ENCODE measurements at regions not wholly inside any gene's neighbourhood (a gene's known extent, or its start where the extent isn't known, plus 50 kb on each side); places are given as distances from the start of the nearest gene placed in this dataset.
"Not testable (repeated sequence)": the region's sequence is repeated elsewhere in the genome, so short reads cannot be mapped to it uniquely, and the experiment has no call there.

GRCh38 chr11:87518266-87518665, 480.5 kb downstream of the TMEM135 start:
- WGBS, result 50% methylated on average over 1 of the region's 1 CpG
- H3K27ac ChIP-seq (ENCODE audit: low read depth in 1 of 2, low read length in 2 of 2), result no peak overlapping the region
- no peaks in the 10 kb centered on the region for H3K36me3 ChIP-seq (ENCODE audit: control insufficient read depth in 4 of 4, insufficient read depth in 3 of 4, low read depth in 1 of 4, low read length in 3 of 4)
- no peak overlapping the region for H3K9ac ChIP-seq (ENCODE audit: low read depth in 1 of 2, low read length in 2 of 2)
- DNase-seq (ENCODE audit: low spot score), result no peak
- H3K4me3 ChIP-seq (ENCODE audit: low read depth in 1 of 3, low read length in 3 of 3), result no peak overlapping the region
- H3K27me3 ChIP-seq (ENCODE audit: control insufficient read depth in 4 of 4, insufficient read depth in 4 of 4, low read length in 3 of 4), result no peaks in the 10 kb centered on the region
- peaks cover 0 to under 1% (median 0%) of the 10 kb centered on the region in 4 donors for H3K9me3 ChIP-seq (ENCODE audit: control insufficient read depth in 4 of 4, low read length in 3 of 4)
- H3K4me1 ChIP-seq (ENCODE audit: control insufficient read depth in 4 of 4, insufficient read depth in 4 of 4, low read length in 3 of 4), result no peaks in the 10 kb centered on the region
- TF ChIP-seq NR2F2 (IDR thresholded peaks at IDR 0.05), result no peak
- no peak for TF ChIP-seq YY1 (IDR thresholded peaks at IDR 0.05)
- no peak for TF ChIP-seq HNF4G (IDR thresholded peaks at IDR 0.05)
- no peak for TF ChIP-seq SP1 (IDR thresholded peaks at IDR 0.05)

DNA sequence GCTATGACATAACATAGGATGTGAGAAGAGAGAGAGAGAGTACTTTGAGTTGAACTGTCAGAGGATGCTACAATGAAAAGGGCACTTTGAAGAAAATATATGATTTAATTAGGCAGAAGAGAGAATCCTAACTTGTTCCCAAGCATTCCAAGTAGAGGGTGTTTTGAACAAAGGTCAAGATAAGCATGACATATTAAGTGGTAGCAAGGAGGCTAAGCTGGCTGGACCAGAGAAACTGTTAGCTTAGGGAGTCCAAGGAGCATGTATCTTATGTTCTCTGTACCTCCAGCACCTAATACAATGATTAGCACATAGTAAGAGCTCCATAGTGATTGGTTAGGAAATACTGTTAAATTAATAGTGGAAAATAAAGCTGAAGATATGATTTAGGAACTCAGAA, 479.6 kb downstream of the TMEM135 start:
- H3K9me3 ChIP-seq (ENCODE audit: control insufficient read depth in 4 of 4, low read length in 3 of 4), result no peaks in the 10 kb centered on the region
- no peaks in the 10 kb centered on the region for H3K4me1 ChIP-seq (ENCODE audit: control insufficient read depth in 4 of 4, insufficient read depth in 4 of 4, low read length in 3 of 4)
- DNase-seq (ENCODE audit: low spot score), result no peak
- H3K4me3 ChIP-seq (ENCODE audit: low read depth in 1 of 3, low read length in 3 of 3), result no peak overlapping the region
- H3K27ac ChIP-seq (ENCODE audit: low read depth in 1 of 2, low read length in 2 of 2), result no peak overlapping the region
- H3K36me3 ChIP-seq (ENCODE audit: control insufficient read depth in 4 of 4, insufficient read depth in 3 of 4, low read depth in 1 of 4, low read length in 3 of 4), result no peaks in the 10 kb centered on the region
- H3K27me3 ChIP-seq (ENCODE audit: control insufficient read depth in 4 of 4, insufficient read depth in 4 of 4, low read length in 3 of 4), result no peaks in the 10 kb centered on the region
- no peak for TF ChIP-seq NR2F2 (IDR thresholded peaks at IDR 0.05)
- no peak for TF ChIP-seq MAX (IDR thresholded peaks at IDR 0.05)
- no peak for TF ChIP-seq RXRA (IDR thresholded peaks at IDR 0.05)
- no peak for TF ChIP-seq EGR1 (IDR thresholded peaks at IDR 0.05; ENCODE audit: low read depth in 2 of 2)
- no peak for TF ChIP-seq JUND (IDR thresholded peaks at IDR 0.05)
- TF ChIP-seq FOXA2 (IDR thresholded peaks at IDR 0.05), result no peak
- no peak for TF ChIP-seq GABPA (IDR thresholded peaks at IDR 0.05 in 1 of 2, conservative IDR thresholded peaks at IDR 0.05 in 1 of 2)
- TF ChIP-seq, protein P1, sequence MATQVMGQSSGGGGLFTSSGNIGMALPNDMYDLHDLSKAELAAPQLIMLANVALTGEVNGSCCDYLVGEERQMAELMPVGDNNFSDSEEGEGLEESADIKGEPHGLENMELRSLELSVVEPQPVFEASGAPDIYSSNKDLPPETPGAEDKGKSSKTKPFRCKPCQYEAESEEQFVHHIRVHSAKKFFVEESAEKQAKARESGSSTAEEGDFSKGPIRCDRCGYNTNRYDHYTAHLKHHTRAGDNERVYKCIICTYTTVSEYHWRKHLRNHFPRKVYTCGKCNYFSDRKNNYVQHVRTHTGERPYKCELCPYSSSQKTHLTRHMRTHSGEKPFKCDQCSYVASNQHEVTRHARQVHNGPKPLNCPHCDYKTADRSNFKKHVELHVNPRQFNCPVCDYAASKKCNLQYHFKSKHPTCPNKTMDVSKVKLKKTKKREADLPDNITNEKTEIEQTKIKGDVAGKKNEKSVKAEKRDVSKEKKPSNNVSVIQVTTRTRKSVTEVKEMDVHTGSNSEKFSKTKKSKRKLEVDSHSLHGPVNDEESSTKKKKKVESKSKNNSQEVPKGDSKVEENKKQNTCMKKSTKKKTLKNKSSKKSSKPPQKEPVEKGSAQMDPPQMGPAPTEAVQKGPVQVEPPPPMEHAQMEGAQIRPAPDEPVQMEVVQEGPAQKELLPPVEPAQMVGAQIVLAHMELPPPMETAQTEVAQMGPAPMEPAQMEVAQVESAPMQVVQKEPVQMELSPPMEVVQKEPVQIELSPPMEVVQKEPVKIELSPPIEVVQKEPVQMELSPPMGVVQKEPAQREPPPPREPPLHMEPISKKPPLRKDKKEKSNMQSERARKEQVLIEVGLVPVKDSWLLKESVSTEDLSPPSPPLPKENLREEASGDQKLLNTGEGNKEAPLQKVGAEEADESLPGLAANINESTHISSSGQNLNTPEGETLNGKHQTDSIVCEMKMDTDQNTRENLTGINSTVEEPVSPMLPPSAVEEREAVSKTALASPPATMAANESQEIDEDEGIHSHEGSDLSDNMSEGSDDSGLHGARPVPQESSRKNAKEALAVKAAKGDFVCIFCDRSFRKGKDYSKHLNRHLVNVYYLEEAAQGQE (IDR thresholded peaks at IDR 0.05), result no peak
- no peak overlapping the region for H3K9ac ChIP-seq (ENCODE audit: low read depth in 1 of 2, low read length in 2 of 2)

GRCh38 chr11:87507722-87508121, 470.0 kb downstream of the TMEM135 start:
- not testable (repeated sequence) for H3K27ac ChIP-seq (ENCODE audit: low read depth in 1 of 2, low read length in 2 of 2); H3K4me3 ChIP-seq (ENCODE audit: low read depth in 1 of 3, low read length in 3 of 3); H3K4me1 ChIP-seq (ENCODE audit: control insufficient read depth in 4 of 4, insufficient read depth in 4 of 4, low read length in 3 of 4); H3K36me3 ChIP-seq (ENCODE audit: control insufficient read depth in 4 of 4, insufficient read depth in 3 of 4, low read depth in 1 of 4, low read length in 3 of 4); DNase-seq (ENCODE audit: low spot score); H3K9ac ChIP-seq (ENCODE audit: low read depth in 1 of 2, low read length in 2 of 2); H3K27me3 ChIP-seq (ENCODE audit: control insufficient read depth in 4 of 4, insufficient read depth in 4 of 4, low read length in 3 of 4); H3K9me3 ChIP-seq (ENCODE audit: control insufficient read depth in 4 of 4, low read length in 3 of 4)
- 17% methylated on average over 2 of the region's 2 CpGs for WGBS

DNA sequence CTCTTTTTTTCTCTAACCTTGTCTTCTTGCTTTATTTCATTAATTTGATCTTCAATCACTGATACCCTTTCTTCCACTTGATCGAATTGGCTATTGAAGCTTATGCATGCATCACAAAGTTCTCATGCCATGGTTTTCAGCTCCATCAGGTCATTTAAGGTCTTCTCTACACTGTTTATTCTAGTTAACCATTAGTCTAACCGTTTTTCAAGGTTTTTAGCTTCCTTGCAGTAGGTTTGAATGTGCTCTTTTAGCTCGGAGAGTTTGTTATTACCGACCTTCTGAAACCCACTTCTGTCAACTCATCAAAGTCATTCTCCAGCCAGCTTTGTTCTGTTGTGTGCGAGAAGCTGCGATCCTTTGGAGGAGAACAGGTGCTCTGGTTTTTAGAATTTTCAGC, 469.2 kb downstream of the TMEM135 start:
- not testable (repeated sequence) for H3K4me1 ChIP-seq (ENCODE audit: control insufficient read depth in 4 of 4, insufficient read depth in 4 of 4, low read length in 3 of 4); H3K4me3 ChIP-seq (ENCODE audit: low read depth in 1 of 3, low read length in 3 of 3); H3K9ac ChIP-seq (ENCODE audit: low read depth in 1 of 2, low read length in 2 of 2); DNase-seq (ENCODE audit: low spot score); H3K36me3 ChIP-seq (ENCODE audit: control insufficient read depth in 4 of 4, insufficient read depth in 3 of 4, low read depth in 1 of 4, low read length in 3 of 4); H3K27me3 ChIP-seq (ENCODE audit: control insufficient read depth in 4 of 4, insufficient read depth in 4 of 4, low read length in 3 of 4); H3K9me3 ChIP-seq (ENCODE audit: control insufficient read depth in 4 of 4, low read length in 3 of 4); H3K27ac ChIP-seq (ENCODE audit: low read depth in 1 of 2, low read length in 2 of 2)
- 56% methylated on average over 6 of the region's 6 CpGs for WGBS

Measured in liver (tissue), 7 donors.